Mesendoderm (in vitro differentiated cells): ENCODE measurements at regions not wholly inside any gene's neighbourhood (a gene's known extent, or its start where the extent isn't known, plus 50 kb on each side); places are given as distances from the start of the nearest gene placed in this dataset.

Source experiments
- DNase-seq: peaks from one replicate; pipeline ENCODE4 v3.0.0; 2013
- H2AK5ac ChIP-seq: 2 replicates; pipeline ENCODE4 v1.6.1; 2013; ENCODE audit warnings: low read length, inconsistent platforms
- H2BK120ac ChIP-seq: 2 replicates; pipeline ENCODE4 v1.6.1; 2013; ENCODE audit warnings: low read depth, mild to moderate bottlenecking, low read length, moderate library complexity, mixed read lengths
- H2BK15ac ChIP-seq: replicated peaks from 2 replicates; pipeline ENCODE4 v1.6.1; 2013; ENCODE audit warnings: low read depth, mild to moderate bottlenecking, moderate library complexity
- H2BK5ac ChIP-seq: 2 replicates; pipeline ENCODE4 v1.6.1; 2013; ENCODE audit warnings: low read length, inconsistent platforms
- H3K18ac ChIP-seq: 2 replicates; pipeline ENCODE4 v1.6.1; 2013; ENCODE audit warnings: mild to moderate bottlenecking, low read length, mixed read lengths
- H3K23ac ChIP-seq: one replicate; pipeline ENCODE4 v1.6.1; 2013; ENCODE audit warnings: low read length
- H3K27ac ChIP-seq: 2 replicates; pipeline ENCODE4 v1.5.1; 2013; ENCODE audit warnings: low read depth, mild to moderate bottlenecking, inconsistent platforms, low read length, moderate library complexity
- H3K27me3 ChIP-seq: 2 replicates; pipeline ENCODE4 v1.6.1; 2013; ENCODE audit warnings: low read length, control low read depth, mild to moderate bottlenecking, inconsistent platforms; ENCODE audit not compliant: insufficient read depth, poor library complexity
- H3K36me3 ChIP-seq: 2 replicates; pipeline ENCODE4 v1.6.1; 2013; ENCODE audit warnings: low read length, inconsistent platforms; ENCODE audit not compliant: control insufficient read depth, insufficient read depth
- H3K4ac ChIP-seq: one replicate; pipeline ENCODE4 v1.6.1; 2013; ENCODE audit warnings: low read depth, mild to moderate bottlenecking, low read length, moderate library complexity
- H3K4me1 ChIP-seq: 2 replicates; pipeline ENCODE4 v1.6.1; 2013; ENCODE audit warnings: low read depth, low read length, inconsistent platforms; ENCODE audit not compliant: control insufficient read depth
- H3K4me2 ChIP-seq: 2 replicates; pipeline ENCODE4 v1.6.1; 2013; ENCODE audit warnings: low read length
- H3K4me3 ChIP-seq: 2 replicates; pipeline ENCODE4 v1.5.1; 2013; ENCODE audit warnings: mild to moderate bottlenecking, low read length
- H3K56ac ChIP-seq: one replicate; pipeline ENCODE4 v1.6.1; 2013; ENCODE audit warnings: low read length
- H3K79me1 ChIP-seq: 2 replicates; pipeline ENCODE4 v1.6.1; 2013; ENCODE audit warnings: low read length, inconsistent platforms
- H3K79me2 ChIP-seq: 2 replicates; pipeline ENCODE4 v1.6.1; 2013; ENCODE audit warnings: mild to moderate bottlenecking, low read length; ENCODE audit not compliant: control insufficient read depth, insufficient read depth
- H3K9ac ChIP-seq: 2 replicates; pipeline ENCODE4 v1.6.1; 2013; ENCODE audit warnings: low read length, inconsistent platforms
- H4K5ac ChIP-seq: one replicate; pipeline ENCODE4 v1.6.1; 2013; ENCODE audit warnings: low read length
- H4K8ac ChIP-seq: one replicate; pipeline ENCODE4 v1.6.1; 2013; ENCODE audit warnings: low read depth, mild to moderate bottlenecking, control low read depth, low read length, moderate library complexity
- WGBS: extraction: QIAGEN DNeasy Blood & Tissue Kit; methylation state at CpG from one replicate; pipeline ENCODE4 v1.1.7; 2013; ENCODE audit warnings: low lambda C conversion rate, missing lambda C conversion rate; ENCODE audit not compliant: insufficient coverage; ENCODE audit errors: extremely low coverage; 5-methylcytosine and 5-hydroxymethylcytosine counted together

GRCh38 chr16:6125483-6126259, 1028.1 kb upstream of the EEF2KMT start:
- H3K4me3 ChIP-seq: no peak overlapping the region
- H3K56ac ChIP-seq: no peak overlapping the region
- H3K4me2 ChIP-seq: no peak overlapping the region
- H4K8ac ChIP-seq: no peak overlapping the region
- no CpG with 5 or more reads among the region's 8 CpGs for WGBS
- DNase-seq: no peak
- H3K36me3 ChIP-seq: no peaks in the 10 kb centered on the region
- no peaks in the 10 kb centered on the region for H3K79me2 ChIP-seq
- no peak overlapping the region for H2AK5ac ChIP-seq
- H3K4me1 ChIP-seq: no peaks in the 10 kb centered on the region
- H3K9ac ChIP-seq: no peak overlapping the region
- H3K4ac ChIP-seq: no peak overlapping the region
- no peaks in the 10 kb centered on the region for H3K79me1 ChIP-seq
- H4K5ac ChIP-seq: no peak overlapping the region
- H3K27me3 ChIP-seq: no peaks in the 10 kb centered on the region
- H2BK120ac ChIP-seq: no peak overlapping the region
- H3K18ac ChIP-seq: no peak overlapping the region
- no peak overlapping the region for H2BK5ac ChIP-seq
- no peak overlapping the region for H3K27ac ChIP-seq
- no peak overlapping the region for H3K23ac ChIP-seq
- H2BK15ac ChIP-seq: no peak overlapping the region

- H3K56ac ChIP-seq: no peak overlapping the region
- WGBS: no CpG with 5 or more reads among the region's 1 CpG
- H3K4ac ChIP-seq: no peak overlapping the region
- H2BK5ac ChIP-seq: no peak overlapping the region
- no peaks in the 10 kb centered on the region for H3K79me2 ChIP-seq
- H3K9ac ChIP-seq: no peak overlapping the region
- H3K79me1 ChIP-seq: no peaks in the 10 kb centered on the region
- no peaks in the 10 kb centered on the region for H3K36me3 ChIP-seq
- no peak overlapping the region for H3K4me3 ChIP-seq
- no peak overlapping the region for H4K8ac ChIP-seq
- no peak overlapping the region for H3K4me2 ChIP-seq
- no peak overlapping the region for H2BK15ac ChIP-seq
- H4K5ac ChIP-seq: no peak overlapping the region
- H2BK120ac ChIP-seq: no peak overlapping the region
- H3K27ac ChIP-seq: no peak overlapping the region
- H3K18ac ChIP-seq: no peak overlapping the region
- DNase-seq: no peak
- no peaks in the 10 kb centered on the region for H3K4me1 ChIP-seq
- H3K23ac ChIP-seq: no peak overlapping the region
- no peak overlapping the region for H2AK5ac ChIP-seq
- H3K27me3 ChIP-seq: no peaks in the 10 kb centered on the region
Measured at GRCh38 chr16:6124136-6124535, 1026.5 kb upstream of the EEF2KMT start.

GRCh38 chr16:6122401-6122800, 1024.8 kb upstream of the EEF2KMT start:
- no peak overlapping the region for H3K4me3 ChIP-seq
- no peak overlapping the region for H2BK15ac ChIP-seq
- H3K4ac ChIP-seq: no peak overlapping the region
- H2BK120ac ChIP-seq: no peak overlapping the region
- no peak overlapping the region for H4K8ac ChIP-seq
- H3K79me2 ChIP-seq: no peaks in the 10 kb centered on the region
- no peaks in the 10 kb centered on the region for H3K27me3 ChIP-seq
- H2AK5ac ChIP-seq: no peak overlapping the region
- no peak for DNase-seq
- no CpG with 5 or more reads among the region's 5 CpGs for whole genome bisulfite sequencing
- no peaks in the 10 kb centered on the region for H3K4me1 ChIP-seq
- H3K36me3 ChIP-seq: no peaks in the 10 kb centered on the region
- H3K18ac ChIP-seq: no peak overlapping the region
- H4K5ac ChIP-seq: no peak overlapping the region
- no peak overlapping the region for H3K56ac ChIP-seq
- H3K4me2 ChIP-seq: no peak overlapping the region
- H3K23ac ChIP-seq: no peak overlapping the region
- H3K9ac ChIP-seq: no peak overlapping the region
- no peak overlapping the region for H3K27ac ChIP-seq
- no peaks in the 10 kb centered on the region for H3K79me1 ChIP-seq
- no peak overlapping the region for H2BK5ac ChIP-seq

- Histone ChIP-seq H3K79me2 (no peaks in the 10 kb centered on the region), H3K27ac (no peak overlapping the region)
Measured at GRCh38 chr16:6114691-6115090, 1017.1 kb upstream of the EEF2KMT start.

GRCh38 chr16:6113749-6114148, 1016.2 kb upstream of the EEF2KMT start:
- H4K5ac ChIP-seq: no peak overlapping the region
- no peaks in the 10 kb centered on the region for H3K27me3 ChIP-seq
- H3K4me3 ChIP-seq: no peak overlapping the region
- no peaks in the 10 kb centered on the region for H3K79me2 ChIP-seq
- H3K18ac ChIP-seq: no peak overlapping the region
- H3K79me1 ChIP-seq: no peaks in the 10 kb centered on the region
- no peak overlapping the region for H3K23ac ChIP-seq
- H3K9ac ChIP-seq: no peak overlapping the region
- H2BK5ac ChIP-seq: no peak overlapping the region
- H3K27ac ChIP-seq: no peak overlapping the region
- H3K4ac ChIP-seq: no peak overlapping the region
- no CpG with 5 or more reads among the region's 6 CpGs for WGBS
- no peaks in the 10 kb centered on the region for H3K36me3 ChIP-seq
- H2BK15ac ChIP-seq: no peak overlapping the region
- no peak overlapping the region for H2AK5ac ChIP-seq
- H3K4me2 ChIP-seq: no peak overlapping the region
- no peak overlapping the region for H2BK120ac ChIP-seq
- H4K8ac ChIP-seq: no peak overlapping the region
- no peak for DNase-seq
- H3K56ac ChIP-seq: no peak overlapping the region
- no peaks in the 10 kb centered on the region for H3K4me1 ChIP-seq

More at GRCh38 chr16:6114691-6115090, 1017.1 kb upstream of the EEF2KMT start:
- H3K79me1 ChIP-seq: no peaks in the 10 kb centered on the region
- no peak overlapping the region for H4K5ac ChIP-seq
- no peak overlapping the region for H3K9ac ChIP-seq
- DNase-seq: no peak
- no peak overlapping the region for H2AK5ac ChIP-seq
- no peak overlapping the region for H3K4me3 ChIP-seq
- no peak overlapping the region for H4K8ac ChIP-seq
- H3K27me3 ChIP-seq: no peaks in the 10 kb centered on the region
- no peaks in the 10 kb centered on the region for H3K4me1 ChIP-seq
- no peak overlapping the region for H2BK120ac ChIP-seq
- H3K4ac ChIP-seq: no peak overlapping the region
- H3K56ac ChIP-seq: no peak overlapping the region
- H2BK15ac ChIP-seq: no peak overlapping the region
- no peaks in the 10 kb centered on the region for H3K36me3 ChIP-seq
- no peak overlapping the region for H3K4me2 ChIP-seq
- H2BK5ac ChIP-seq: no peak overlapping the region
- no peak overlapping the region for H3K23ac ChIP-seq
- H3K18ac ChIP-seq: no peak overlapping the region
- WGBS: no CpG with 5 or more reads among the region's 2 CpGs

GRCh38 chr16:6112700-6113099, 1015.1 kb upstream of the EEF2KMT start:
- no peak overlapping the region for H2AK5ac ChIP-seq
- no peak overlapping the region for H3K18ac ChIP-seq
- no peak overlapping the region for H2BK15ac ChIP-seq
- DNase-seq: no peak
- H3K79me2 ChIP-seq: no peaks in the 10 kb centered on the region
- no peaks in the 10 kb centered on the region for H3K36me3 ChIP-seq
- H3K4ac ChIP-seq: no peak overlapping the region
- WGBS: no CpG with 5 or more reads among the region's 2 CpGs
- H4K5ac ChIP-seq: no peak overlapping the region
- no peaks in the 10 kb centered on the region for H3K79me1 ChIP-seq
- no peak overlapping the region for H2BK5ac ChIP-seq
- H4K8ac ChIP-seq: no peak overlapping the region
- H3K27ac ChIP-seq: no peak overlapping the region
- H3K4me1 ChIP-seq: no peaks in the 10 kb centered on the region
- no peak overlapping the region for H3K4me3 ChIP-seq
- no peaks in the 10 kb centered on the region for H3K27me3 ChIP-seq
- no peak overlapping the region for H3K4me2 ChIP-seq
- no peak overlapping the region for H3K9ac ChIP-seq
- no peak overlapping the region for H3K23ac ChIP-seq
- no peak overlapping the region for H2BK120ac ChIP-seq
- no peak overlapping the region for H3K56ac ChIP-seq
